SK-N-SH treated with all-trans-retinoic acid at 6 μM for 48 hours (cell line): ENCODE measurements at regions not wholly inside any gene's neighbourhood (a gene's known extent, or its start where the extent isn't known, plus 50 kb on each side); places are given as distances from the start of the nearest gene placed in this dataset.

Experiments
- ARNTL ChIP-seq: fragments of 450-650 bp; formaldehyde crosslinking; IDR thresholded peaks from 2 replicates; pipeline ENCODE4 v1.5.0; 2020; ENCODE audit warnings: low read depth, mild to moderate bottlenecking, moderate library complexity, borderline replicate concordance
- BACH2 ChIP-seq: fragments of 250-450 bp; sonication (Bioruptor Pico); IDR thresholded peaks from 2 replicates; pipeline ENCODE4 v1.9.0; 2021; ENCODE audit warnings: mild to moderate bottlenecking, borderline replicate concordance
- SNAI2 ChIP-seq: fragments of 250-450 bp; sonication (Bioruptor Pico); IDR thresholded peaks from 2 replicates; pipeline ENCODE4 v1.5.0; 2020; ENCODE audit warnings: mild to moderate bottlenecking, moderate library complexity
- ZFP30 ChIP-seq: fragments of 450-650 bp; formaldehyde crosslinking; IDR thresholded peaks from 2 replicates; pipeline ENCODE4 v1.5.0; 2022; ENCODE audit warnings: mild to moderate bottlenecking, moderate library complexity
- ZNF565 ChIP-seq: fragments of 450-650 bp; formaldehyde crosslinking; conservative IDR thresholded peaks from 2 replicates; pipeline ENCODE4 v1.5.0; 2020; ENCODE audit warnings: low read depth, mild to moderate bottlenecking, moderate library complexity
- TF ChIP-seq, protein P1 (sequence below): fragments of 250-450 bp; sonication (Bioruptor Pico); IDR thresholded peaks from 2 replicates; pipeline ENCODE4 v1.5.1; 2020; ENCODE audit warnings: low read depth, mild to moderate bottlenecking, moderate library complexity

- no peak for TF ChIP-seq ZFP30 (CRISPR knock-in tag)
- no peak for TF ChIP-seq BACH2 (CRISPR knock-in tag)
- no peak for TF ChIP-seq ZNF565 (CRISPR knock-in tag)
- no peak for TF ChIP-seq ARNTL (CRISPR knock-in tag)
- TF ChIP-seq SNAI2 (CRISPR knock-in tag), result no peak
- TF ChIP-seq, protein P1, sequence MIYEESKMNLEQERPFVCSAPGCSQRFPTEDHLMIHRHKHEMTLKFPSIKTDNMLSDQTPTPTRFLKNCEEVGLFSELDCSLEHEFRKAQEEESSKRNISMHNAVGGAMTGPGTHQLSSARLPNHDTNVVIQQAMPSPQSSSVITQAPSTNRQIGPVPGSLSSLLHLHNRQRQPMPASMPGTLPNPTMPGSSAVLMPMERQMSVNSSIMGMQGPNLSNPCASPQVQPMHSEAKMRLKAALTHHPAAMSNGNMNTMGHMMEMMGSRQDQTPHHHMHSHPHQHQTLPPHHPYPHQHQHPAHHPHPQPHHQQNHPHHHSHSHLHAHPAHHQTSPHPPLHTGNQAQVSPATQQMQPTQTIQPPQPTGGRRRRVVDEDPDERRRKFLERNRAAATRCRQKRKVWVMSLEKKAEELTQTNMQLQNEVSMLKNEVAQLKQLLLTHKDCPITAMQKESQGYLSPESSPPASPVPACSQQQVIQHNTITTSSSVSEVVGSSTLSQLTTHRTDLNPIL (CRISPR knock-in tag), result no peak
Measured at GRCh38 chr6:93079061-93079460, 340.3 kb downstream of the EPHA7 start.
